ENCODE measurements at regions not wholly inside any gene's neighbourhood (a gene's known extent, or its start where the extent isn't known, plus 50 kb on each side); places are given as distances from the start of the nearest gene placed in this dataset.

GRCh38 chr3:74756674-74757073 is 142.2 kb upstream of the CNTN3 start (continued):
- TF ChIP-seq CTCF (IDR thresholded peaks at IDR 0.05) = no peak

GRCh38 chr3:74752290-74752689 is 137.8 kb upstream of the CNTN3 start:
- Histone ChIP-seq H3K27me3 (ENCODE audit: insufficient read depth) (no peaks in the 10 kb centered on the region), H3K4me2 (no peak overlapping the region), H4K20me1 (ENCODE audit: insufficient read depth) (no peaks in the 10 kb centered on the region), H3K36me3 (replicated peaks in 1 of 2; ENCODE audit: control insufficient read depth in 1 of 2, insufficient read depth in 2 of 2, low read length in 1 of 2) (no peaks in the 10 kb centered on the region), H3K9me2 (no peaks in the 10 kb centered on the region), H3K9ac (no peak overlapping the region), H3K4me3 (ENCODE audit: low read depth in 2 of 2, low read length in 1 of 2) (no peak overlapping the region), H3K79me2 (ENCODE audit: insufficient read depth) (no peaks in the 10 kb centered on the region), H3K9me3 (no peaks in the 10 kb centered on the region), H2AFZ (ENCODE audit: low read depth) (no peak overlapping the region), H3K4me1 (ENCODE audit: control insufficient read depth in 1 of 2, insufficient read depth in 2 of 2, low read depth in 1 of 2, low read length in 1 of 2) (peaks cover 0 to 3% of the 10 kb centered on the region in 2 experiments; a peak in 1 of 4 replicates), H3F3A (replicated peaks; ENCODE audit: insufficient read depth) (no peaks in the 10 kb centered on the region), H3K27ac (ENCODE audit: low read depth in 2 of 2, low read length in 1 of 2) (no peak overlapping the region)
- ChIA-PET POLR2A (no interaction called here), CTCF (no interaction called here)
- TF ChIP-seq CHD2 (IDR thresholded peaks at IDR 0.05; ENCODE audit: low read length, partially characterized antibody) = no peak
- no peak for TF ChIP-seq MEF2A (IDR thresholded peaks at IDR 0.05; ENCODE audit: borderline replicate concordance, low read depth)
- no peak for TF ChIP-seq RFX5 (IDR thresholded peaks at IDR 0.05; ENCODE audit: low read length)
- peak; percentile 38; the same call in 1 of the 2 replicates for TF ChIP-seq GATA2 (CRISPR knock-in tag; IDR thresholded peaks at IDR 0.05)
- 30% methylated on average over 4 of the region's 7 CpGs for WGBS (ENCODE audit: low lambda C conversion rate)
- DNase-seq = peak; percentile 27

- DNase-seq = no peak
- CTCF ChIA-PET = no interaction called here
- WGBS (ENCODE audit: low lambda C conversion rate) = 20% methylated on average over 2 of the region's 7 CpGs
- TF ChIP-seq REST (IDR thresholded peaks at IDR 0.05; ENCODE audit: low read depth, low read length) (no peak), GABPA (IDR thresholded peaks at IDR 0.05; ENCODE audit: low read depth) (no peak), RAD21 (IDR thresholded peaks at IDR 0.05; ENCODE audit: low read length) (no peak), TEAD4 (IDR thresholded peaks at IDR 0.05; ENCODE audit: borderline replicate concordance, insufficient read depth) (no peak), IRF3 (IDR thresholded peaks at IDR 0.05; ENCODE audit: low read depth, low read length) (no peak), SMC3 (IDR thresholded peaks at IDR 0.05; ENCODE audit: low read depth, low read length) (no peak), USF1 (IDR thresholded peaks at IDR 0.05; ENCODE audit: borderline replicate concordance, low read depth) (no peak), YY1 (IDR thresholded peaks at IDR 0.05; ENCODE audit: low read depth) (no peak), PBX3 (IDR thresholded peaks at IDR 0.05) (no peak), RCOR1 (IDR thresholded peaks at IDR 0.05; ENCODE audit: low read length) (no peak), ZBTB33 (IDR thresholded peaks at IDR 0.05; ENCODE audit: borderline replicate concordance, low read depth) (no peak)
Measured at GRCh38 chr3:74751775-74752174, 137.3 kb upstream of the CNTN3 start.

More at GRCh38 chr3:74751775-74752174, 137.3 kb upstream of the CNTN3 start:
- H3K27me3 ChIP-seq (ENCODE audit: insufficient read depth) = no peaks in the 10 kb centered on the region
- H3K9me2 ChIP-seq = no peaks in the 10 kb centered on the region
- no peak overlapping the region for H2AFZ ChIP-seq (ENCODE audit: low read depth)
- H3K4me3 ChIP-seq (ENCODE audit: low read depth in 2 of 2, low read length in 1 of 2) = no peak overlapping the region
- POLR2A ChIA-PET = no interaction called here
- H3K4me1 ChIP-seq (ENCODE audit: control insufficient read depth in 1 of 2, insufficient read depth in 2 of 2, low read depth in 1 of 2, low read length in 1 of 2) = peaks cover 0 to 3% of the 10 kb centered on the region in 2 experiments; a peak in 1 of 4 replicates
- H3K9me3 ChIP-seq = no peaks in the 10 kb centered on the region
- H3K27ac ChIP-seq (ENCODE audit: low read depth in 2 of 2, low read length in 1 of 2) = no peak overlapping the region
- H3K79me2 ChIP-seq (ENCODE audit: insufficient read depth) = no peaks in the 10 kb centered on the region
- no peak overlapping the region for H3K9ac ChIP-seq
- H3K36me3 ChIP-seq (replicated peaks in 1 of 2; ENCODE audit: control insufficient read depth in 1 of 2, insufficient read depth in 2 of 2, low read length in 1 of 2) = no peaks in the 10 kb centered on the region
- no peak overlapping the region for H3K4me2 ChIP-seq
- no peaks in the 10 kb centered on the region for H4K20me1 ChIP-seq (ENCODE audit: insufficient read depth)
- H3F3A ChIP-seq (replicated peaks; ENCODE audit: insufficient read depth) = no peaks in the 10 kb centered on the region

All from SK-N-SH (cell line).